ENCODE measurements at regions not wholly inside any gene's neighbourhood (a gene's known extent, or its start where the extent isn't known, plus 50 kb on each side); places are given as distances from the start of the nearest gene placed in this dataset.

DNA sequence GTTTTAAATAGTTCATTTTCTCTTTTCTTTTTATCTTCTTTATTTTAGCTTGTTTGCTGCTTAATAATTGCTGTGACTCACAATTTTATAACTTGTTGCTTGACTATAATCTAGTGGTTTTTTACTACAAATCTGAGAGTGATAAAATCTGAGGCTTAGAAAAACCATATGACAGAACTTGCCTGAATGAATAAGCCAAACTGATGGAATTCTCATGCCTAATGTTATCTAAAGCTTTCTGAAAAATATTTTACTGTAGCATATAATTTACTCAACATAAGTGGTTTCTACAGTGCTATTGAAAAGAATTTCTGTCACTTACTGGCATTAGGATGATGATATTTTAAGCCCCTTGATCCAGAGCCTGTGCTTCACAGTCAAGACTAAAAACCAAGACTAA is 175.1 kb downstream of the VGLL3 start:
- H3K27me3 Mint-ChIP-seq = no peaks in the 10 kb centered on the region
- Histone ChIP-seq H3K27ac (ENCODE audit: low read depth, low read length) (no peak overlapping the region), H3K9me3 (ENCODE audit: control insufficient read depth in 1 of 2, low read length in 2 of 2) (no peaks in the 10 kb centered on the region), H3K4me3 (ENCODE audit: low read length in 2 of 2) (no peak overlapping the region), H3K27me3 (ENCODE audit: insufficient read depth, low read length) (no peaks in the 10 kb centered on the region), H3K36me3 (ENCODE audit: insufficient read depth, low read length) (no peaks in the 10 kb centered on the region), H3K4me1 (ENCODE audit: insufficient read depth, low read length) (no peaks in the 10 kb centered on the region)
- no peaks in the 10 kb centered on the region for H3K4me1 Mint-ChIP-seq
- CTCF ChIA-PET (ENCODE audit: partially characterized antibody) = no interaction called here
- POLR2A ChIA-PET (ENCODE audit: partially characterized antibody) = no interaction called here
- H3K4me3 Mint-ChIP-seq = no peak overlapping the region
- H3K27ac Mint-ChIP-seq = no peak overlapping the region
- DNase-seq = no peak
- intact Hi-C loops (cut with micrococcal nuclease) = no loop called here
- no peaks in the 10 kb centered on the region for H3K36me3 Mint-ChIP-seq
- H3K9me3 Mint-ChIP-seq = peaks cover 0 to 8% (median 1%) of the 10 kb centered on the region in 8 donors

DNA sequence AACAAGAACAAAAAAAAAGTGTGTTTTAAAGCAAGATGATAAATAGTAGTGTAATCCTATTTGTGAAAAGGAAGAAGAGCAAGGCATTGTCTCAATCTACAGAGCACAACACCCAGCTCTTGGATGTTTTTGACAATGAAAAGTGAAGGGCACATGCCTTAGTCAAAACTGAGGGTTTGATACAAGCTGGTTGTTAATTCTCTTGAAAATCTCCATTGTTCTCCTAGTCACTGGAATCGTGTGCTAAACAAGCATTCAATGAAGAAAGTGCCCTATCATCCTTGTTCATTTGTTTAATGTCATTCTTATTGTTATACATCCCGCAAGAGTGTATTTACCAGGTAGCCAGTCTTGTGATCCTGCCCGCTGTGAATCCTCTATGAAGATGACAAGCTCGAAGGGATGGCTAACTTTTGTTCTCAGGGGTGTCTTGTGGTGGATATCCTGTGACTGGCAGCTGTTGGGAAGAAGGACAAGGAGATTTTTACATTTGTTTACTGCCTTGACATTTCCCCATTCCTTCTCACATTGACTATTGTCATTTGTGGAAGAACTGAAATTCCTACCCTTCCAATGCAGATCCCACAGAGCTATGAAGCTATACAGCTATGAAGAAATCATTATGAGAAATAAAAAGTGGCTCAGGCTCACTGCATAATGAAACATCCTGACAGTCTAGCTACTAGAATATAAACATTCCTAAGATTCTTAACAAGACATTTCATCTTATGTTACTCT is 175.9 kb downstream of the VGLL3 start:
- Histone ChIP-seq H3K36me3 (ENCODE audit: insufficient read depth, low read length) (no peaks in the 10 kb centered on the region), H3K4me1 (ENCODE audit: insufficient read depth, low read length) (no peaks in the 10 kb centered on the region), H3K9me3 (ENCODE audit: control insufficient read depth in 1 of 2, low read length in 2 of 2) (no peaks in the 10 kb centered on the region), H3K27me3 (ENCODE audit: insufficient read depth, low read length) (no peaks in the 10 kb centered on the region), H3K4me3 (ENCODE audit: low read length in 2 of 2) (no peak overlapping the region), H3K27ac (ENCODE audit: low read depth, low read length) (no peak overlapping the region)
- H3K27ac Mint-ChIP-seq = no peak overlapping the region
- DNase-seq = no peak
- POLR2A ChIA-PET (ENCODE audit: partially characterized antibody) = no interaction called here
- peaks cover 0 to 4% (median 0%) of the 10 kb centered on the region in 8 donors for H3K9me3 Mint-ChIP-seq
- no peaks in the 10 kb centered on the region for H3K27me3 Mint-ChIP-seq
- H3K4me3 Mint-ChIP-seq = no peak overlapping the region
- intact Hi-C loops (cut with micrococcal nuclease) = no loop called here
- H3K36me3 Mint-ChIP-seq = no peaks in the 10 kb centered on the region
- CTCF ChIA-PET (ENCODE audit: partially characterized antibody) = no interaction called here
- no peaks in the 10 kb centered on the region for H3K4me1 Mint-ChIP-seq

- CTCF ChIA-PET (ENCODE audit: partially characterized antibody) = no interaction called here
- H3K4me1 Mint-ChIP-seq = no peaks in the 10 kb centered on the region
- no peak overlapping the region for H3K4me3 Mint-ChIP-seq
- peaks cover 0 to 4% (median 0%) of the 10 kb centered on the region in 8 donors for H3K9me3 Mint-ChIP-seq
- Histone ChIP-seq H3K27me3 (ENCODE audit: insufficient read depth, low read length) (no peaks in the 10 kb centered on the region), H3K36me3 (ENCODE audit: insufficient read depth, low read length) (no peaks in the 10 kb centered on the region), H3K27ac (ENCODE audit: low read depth, low read length) (no peak overlapping the region), H3K9me3 (ENCODE audit: control insufficient read depth in 1 of 2, low read length in 2 of 2) (no peaks in the 10 kb centered on the region), H3K4me3 (ENCODE audit: low read length in 2 of 2) (no peak overlapping the region), H3K4me1 (ENCODE audit: insufficient read depth, low read length) (no peaks in the 10 kb centered on the region)
- no peak for DNase-seq
- no peak overlapping the region for H3K27ac Mint-ChIP-seq
- POLR2A ChIA-PET (ENCODE audit: partially characterized antibody) = no interaction called here
- H3K36me3 Mint-ChIP-seq = no peaks in the 10 kb centered on the region
- H3K27me3 Mint-ChIP-seq = no peaks in the 10 kb centered on the region
- intact Hi-C loops (cut with micrococcal nuclease) = no loop called here
Observed at GRCh38 chr3:86814321-86814720, 176.6 kb downstream of the VGLL3 start.

DNA sequence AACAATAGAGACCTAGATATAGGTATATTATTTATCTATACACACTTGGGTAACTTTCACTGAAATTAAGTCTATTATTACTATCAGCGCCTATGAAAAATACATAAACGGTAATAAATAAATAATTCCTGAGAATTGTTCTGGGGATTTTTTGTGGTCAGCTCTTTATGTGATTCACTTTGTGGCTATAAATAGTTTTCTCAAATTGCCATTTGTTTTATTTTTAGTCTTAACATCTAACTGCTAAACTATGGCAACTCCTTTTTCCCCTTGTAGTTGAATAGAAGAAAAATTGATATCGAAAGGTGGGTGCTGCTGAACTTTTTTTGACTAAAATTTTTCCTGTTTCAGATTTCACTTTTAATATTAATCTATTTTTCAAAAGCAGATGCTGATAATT is 189.0 kb downstream of the VGLL3 start:
- H3K36me3 Mint-ChIP-seq = no peaks in the 10 kb centered on the region
- DNase-seq = no peak

DNA sequence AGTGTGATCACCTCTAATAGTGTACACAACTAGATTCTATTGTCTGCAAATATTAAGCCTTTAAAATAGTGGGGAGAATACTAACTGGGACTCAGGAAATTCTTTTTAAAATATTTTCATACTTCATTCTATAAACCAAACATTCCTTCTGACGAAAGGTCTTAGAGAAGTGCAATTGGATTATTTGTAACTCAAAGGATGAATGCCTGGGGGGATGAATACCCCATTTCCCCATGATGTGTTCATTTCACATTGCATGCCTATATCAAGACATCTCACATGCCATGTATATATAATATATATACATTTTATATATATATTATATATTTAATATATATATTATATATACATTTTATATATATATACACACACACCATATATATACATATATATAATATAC is 189.9 kb downstream of the VGLL3 start:
- H3K36me3 ChIP-seq (ENCODE audit: insufficient read depth, low read length) = no peaks in the 10 kb centered on the region
- no peak overlapping the region for H3K27ac ChIP-seq (ENCODE audit: low read depth, low read length)
- Mint-ChIP-seq H3K27me3 (no peaks in the 10 kb centered on the region), H3K4me3 (no peak overlapping the region), H3K4me1 (no peaks in the 10 kb centered on the region), H3K27ac (no peak overlapping the region), H3K9me3 (peaks cover 0 to 9% (median 6%) of the 10 kb centered on the region in 8 donors), H3K36me3 (no peaks in the 10 kb centered on the region)
- ChIA-PET CTCF (ENCODE audit: partially characterized antibody) (no interaction called here), POLR2A (ENCODE audit: partially characterized antibody) (no interaction called here)
- H3K4me3 ChIP-seq (ENCODE audit: low read length in 2 of 2) = no peak overlapping the region
- H3K9me3 ChIP-seq (ENCODE audit: control insufficient read depth in 1 of 2, low read length in 2 of 2) = no peaks in the 10 kb centered on the region
- H3K27me3 ChIP-seq (ENCODE audit: insufficient read depth, low read length) = no peaks in the 10 kb centered on the region
- intact Hi-C loops (cut with micrococcal nuclease) = no loop called here
- H3K4me1 ChIP-seq (ENCODE audit: insufficient read depth, low read length) = no peaks in the 10 kb centered on the region
- DNase-seq = no peak

More for the DNA sequence above, 189.0 kb downstream of the VGLL3 start:
- POLR2A ChIA-PET (ENCODE audit: partially characterized antibody) = no interaction called here
- Histone ChIP-seq H3K4me3 (ENCODE audit: low read length in 2 of 2) (no peak overlapping the region), H3K36me3 (ENCODE audit: insufficient read depth, low read length) (no peaks in the 10 kb centered on the region), H3K9me3 (ENCODE audit: control insufficient read depth in 1 of 2, low read length in 2 of 2) (no peaks in the 10 kb centered on the region), H3K27me3 (ENCODE audit: insufficient read depth, low read length) (no peaks in the 10 kb centered on the region), H3K4me1 (ENCODE audit: insufficient read depth, low read length) (no peaks in the 10 kb centered on the region), H3K27ac (ENCODE audit: low read depth, low read length) (no peak overlapping the region)
- no peaks in the 10 kb centered on the region for H3K4me1 Mint-ChIP-seq
- intact Hi-C loops (cut with micrococcal nuclease) = no loop called here
- peaks cover 0 to 13% (median 7%) of the 10 kb centered on the region in 8 donors for H3K9me3 Mint-ChIP-seq
- H3K27me3 Mint-ChIP-seq = no peaks in the 10 kb centered on the region
- CTCF ChIA-PET (ENCODE audit: partially characterized antibody) = no interaction called here
- no peak overlapping the region for H3K27ac Mint-ChIP-seq
- no peak overlapping the region for H3K4me3 Mint-ChIP-seq

DNA sequence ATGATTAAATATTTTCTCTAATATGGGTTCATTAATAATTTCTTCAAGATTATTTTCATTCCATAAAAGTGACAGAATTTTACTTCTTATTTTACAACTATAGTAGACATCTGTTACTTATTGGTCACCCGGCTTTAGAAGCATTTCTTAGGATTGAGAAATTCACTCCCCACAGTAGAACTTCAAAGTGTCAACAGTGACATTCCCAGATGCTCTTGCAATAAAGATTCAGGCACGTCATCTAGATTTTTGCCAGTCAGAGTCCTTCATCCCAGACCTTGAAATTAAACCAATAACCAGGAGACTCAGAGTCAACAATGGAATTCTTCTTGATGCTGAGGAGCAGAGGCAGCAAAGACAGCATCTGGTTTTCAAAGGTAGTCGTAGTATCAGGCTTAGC is 190.8 kb downstream of the VGLL3 start:
- ChIA-PET POLR2A (ENCODE audit: partially characterized antibody) (no interaction called here), CTCF (ENCODE audit: partially characterized antibody) (no interaction called here)
- no peak overlapping the region for H3K4me3 ChIP-seq (ENCODE audit: low read length in 2 of 2)
- H3K36me3 Mint-ChIP-seq = no peaks in the 10 kb centered on the region
- H3K4me3 Mint-ChIP-seq = no peak overlapping the region
- no peaks in the 10 kb centered on the region for H3K36me3 ChIP-seq (ENCODE audit: insufficient read depth, low read length)
- no peak overlapping the region for H3K27ac Mint-ChIP-seq
- peaks cover 0 to 3% (median under 1%) of the 10 kb centered on the region in 8 donors for H3K9me3 Mint-ChIP-seq
- no peaks in the 10 kb centered on the region for H3K27me3 Mint-ChIP-seq
- no peaks in the 10 kb centered on the region for H3K4me1 Mint-ChIP-seq
- H3K4me1 ChIP-seq (ENCODE audit: insufficient read depth, low read length) = no peaks in the 10 kb centered on the region
- DNase-seq = no peak
- no peak overlapping the region for H3K27ac ChIP-seq (ENCODE audit: low read depth, low read length)
- H3K27me3 ChIP-seq (ENCODE audit: insufficient read depth, low read length) = no peaks in the 10 kb centered on the region
- no peaks in the 10 kb centered on the region for H3K9me3 ChIP-seq (ENCODE audit: control insufficient read depth in 1 of 2, low read length in 2 of 2)
- intact Hi-C loops (cut with micrococcal nuclease) = no loop called here

DNA sequence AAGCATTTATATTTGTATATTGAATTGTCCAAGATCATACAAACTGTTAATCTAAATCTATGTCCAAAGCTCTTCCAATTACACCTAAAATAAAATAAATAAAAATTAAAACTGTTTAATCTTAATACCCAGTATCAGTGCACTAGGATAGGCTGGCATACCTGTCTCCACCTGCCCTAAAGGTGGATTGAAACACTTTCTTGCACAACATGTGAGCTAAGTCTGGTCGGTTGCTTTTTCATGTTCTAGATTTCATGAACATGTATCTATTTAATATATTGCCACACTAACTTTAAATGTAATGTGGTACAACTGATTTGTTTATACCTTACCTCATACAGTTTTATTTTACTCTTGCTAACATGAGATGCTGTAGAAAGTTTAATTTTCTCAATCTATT is 193.0 kb downstream of the VGLL3 start:
- no peak for DNase-seq
- CTCF ChIA-PET (ENCODE audit: partially characterized antibody) = no interaction called here
- no peak overlapping the region for H3K27ac Mint-ChIP-seq

More for the DNA sequence above, 193.0 kb downstream of the VGLL3 start:
- Histone ChIP-seq H3K27me3 (ENCODE audit: insufficient read depth, low read length) (no peaks in the 10 kb centered on the region), H3K4me1 (ENCODE audit: insufficient read depth, low read length) (no peaks in the 10 kb centered on the region), H3K27ac (ENCODE audit: low read depth, low read length) (no peak overlapping the region), H3K4me3 (ENCODE audit: low read length in 2 of 2) (no peak overlapping the region), H3K36me3 (ENCODE audit: insufficient read depth, low read length) (no peaks in the 10 kb centered on the region), H3K9me3 (ENCODE audit: control insufficient read depth in 1 of 2, low read length in 2 of 2) (no peaks in the 10 kb centered on the region)
- Mint-ChIP-seq H3K27me3 (no peaks in the 10 kb centered on the region), H3K4me3 (no peak overlapping the region), H3K9me3 (peaks cover 0 to 2% (median 0%) of the 10 kb centered on the region in 8 donors), H3K36me3 (no peaks in the 10 kb centered on the region), H3K4me1 (no peaks in the 10 kb centered on the region)
- intact Hi-C loops (cut with micrococcal nuclease) = no loop called here
- POLR2A ChIA-PET (ENCODE audit: partially characterized antibody) = no interaction called here
